Non-pigmented ciliary epithelial cell (primary cell): ENCODE measurements at regions not wholly inside any gene's neighbourhood (a gene's known extent, or its start where the extent isn't known, plus 50 kb on each side); places are given as distances from the start of the nearest gene placed in this dataset.

Experiments used
- DNase-seq: peaks from one replicate; pipeline ENCODE4 v3.0.0-alpha.2; 2010; ENCODE audit warnings: low read depth

DNA sequence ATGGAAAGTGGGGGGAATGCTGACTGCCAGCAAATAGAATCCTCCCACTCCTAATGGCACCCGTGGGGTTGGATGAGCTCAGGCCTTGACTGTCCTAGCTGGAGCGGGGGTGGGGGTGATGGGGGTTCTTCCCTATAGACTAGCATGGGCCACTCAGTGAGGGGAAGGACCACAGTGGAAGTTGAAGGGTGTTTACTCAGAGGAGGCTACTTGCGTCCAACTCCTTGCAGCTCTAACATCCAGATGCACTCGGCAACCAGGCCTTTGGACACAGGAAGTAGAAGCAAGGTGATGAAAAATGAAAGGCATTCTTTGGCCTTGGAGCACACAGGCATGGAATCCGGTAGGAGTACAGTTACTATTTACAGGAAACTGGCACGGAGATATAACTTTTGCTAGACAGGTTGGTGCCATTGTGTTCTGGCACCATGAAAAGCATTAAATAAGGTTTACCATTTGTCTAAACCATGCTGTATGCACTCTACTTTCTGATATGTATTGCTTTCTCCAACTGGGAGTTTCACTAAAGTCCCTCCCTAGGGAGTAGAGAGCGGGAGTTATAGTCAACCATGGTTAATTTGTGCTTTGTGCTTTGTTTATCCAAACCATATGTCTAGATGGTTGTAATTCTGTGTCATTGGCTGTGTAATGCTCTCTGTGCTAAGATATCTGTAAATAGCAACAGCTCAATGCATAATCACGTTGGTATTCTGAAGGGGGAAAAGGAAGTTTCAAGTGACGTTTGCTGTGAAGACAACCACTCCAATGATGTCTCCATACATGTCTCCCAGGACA is 125.3 kb downstream of the TSHZ3 start:
- DNase-seq, result peak; percentile 91

DNA sequence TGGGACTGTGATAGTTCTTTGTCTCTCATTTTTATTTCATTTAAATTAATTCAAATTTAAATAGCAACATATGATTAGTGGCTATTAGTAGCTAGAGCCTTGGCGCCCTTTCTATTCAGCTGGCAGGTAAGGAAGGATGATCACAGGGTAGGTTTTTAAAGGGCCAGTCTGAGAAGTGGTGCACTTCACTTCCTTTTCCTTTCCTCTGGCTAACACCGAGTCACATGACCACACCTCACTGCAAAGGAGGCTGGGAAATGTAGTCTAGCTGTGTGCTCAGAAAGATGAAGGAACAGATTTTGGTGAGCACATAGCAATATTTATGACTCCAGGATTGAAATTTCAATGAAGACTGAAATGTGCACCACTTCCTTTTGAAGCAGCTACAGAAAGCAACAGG is 128.7 kb downstream of the TSHZ3 start:
- no peak for DNase-seq

DNA sequence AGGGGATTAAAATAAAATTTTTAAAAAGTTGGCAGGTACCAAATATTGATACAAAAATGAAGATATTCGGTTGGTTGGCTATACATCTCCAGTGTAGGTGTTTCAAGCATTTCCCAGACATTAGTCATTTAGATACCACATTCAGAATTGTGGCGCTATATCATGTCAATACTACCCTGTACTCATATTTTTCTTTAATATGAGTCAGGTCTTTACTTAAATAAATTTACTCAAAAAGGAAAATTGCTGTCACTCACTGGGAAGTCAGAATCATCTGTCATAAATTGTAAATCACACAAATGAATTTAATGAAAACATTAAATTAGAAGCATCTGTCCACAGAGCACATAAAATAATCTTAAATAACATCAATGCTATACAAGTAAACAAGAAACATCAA is 134.2 kb downstream of the TSHZ3 start:
- no peak for DNase-seq

DNA sequence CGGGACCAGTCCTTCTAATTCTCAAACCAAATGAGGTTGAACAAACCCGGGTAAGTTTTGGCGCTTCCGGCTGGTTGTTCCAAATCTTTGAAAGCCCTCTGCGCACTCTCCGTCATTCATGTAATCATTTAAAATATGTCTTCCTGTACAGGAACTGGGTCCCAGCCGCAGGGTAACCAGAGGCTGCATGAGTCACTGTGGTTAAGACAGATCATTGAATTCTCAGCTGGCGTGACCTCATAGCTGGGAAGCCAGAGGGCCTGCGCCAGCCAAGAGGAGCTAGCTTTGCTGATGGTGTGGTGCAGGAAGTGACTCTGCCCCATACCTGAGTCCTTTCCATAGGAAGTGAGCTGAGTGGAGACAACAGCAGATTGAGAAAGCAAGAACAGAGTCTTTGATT is 135.2 kb downstream of the TSHZ3 start:
- peak; percentile 99 for DNase-seq

DNA sequence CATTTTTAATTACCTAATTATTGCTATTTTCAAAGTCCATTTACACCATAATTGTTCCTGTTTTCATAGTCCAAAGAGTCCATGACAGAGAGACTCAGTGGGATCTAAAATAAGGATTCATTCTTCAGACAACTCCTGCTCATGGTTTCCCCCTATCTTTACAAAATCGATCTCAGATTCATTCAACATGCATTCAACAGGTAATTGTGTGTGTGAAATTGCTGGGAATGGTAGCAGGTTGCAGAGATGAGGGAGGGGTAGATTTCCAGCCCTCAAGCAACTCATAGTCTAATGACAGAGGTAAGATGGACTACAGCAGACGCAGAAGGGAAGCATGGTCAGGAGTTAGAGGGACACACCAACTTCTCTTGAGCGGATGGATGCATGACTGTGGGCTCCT is 138.1 kb downstream of the TSHZ3 start:
- DNase-seq, result no peak

DNA sequence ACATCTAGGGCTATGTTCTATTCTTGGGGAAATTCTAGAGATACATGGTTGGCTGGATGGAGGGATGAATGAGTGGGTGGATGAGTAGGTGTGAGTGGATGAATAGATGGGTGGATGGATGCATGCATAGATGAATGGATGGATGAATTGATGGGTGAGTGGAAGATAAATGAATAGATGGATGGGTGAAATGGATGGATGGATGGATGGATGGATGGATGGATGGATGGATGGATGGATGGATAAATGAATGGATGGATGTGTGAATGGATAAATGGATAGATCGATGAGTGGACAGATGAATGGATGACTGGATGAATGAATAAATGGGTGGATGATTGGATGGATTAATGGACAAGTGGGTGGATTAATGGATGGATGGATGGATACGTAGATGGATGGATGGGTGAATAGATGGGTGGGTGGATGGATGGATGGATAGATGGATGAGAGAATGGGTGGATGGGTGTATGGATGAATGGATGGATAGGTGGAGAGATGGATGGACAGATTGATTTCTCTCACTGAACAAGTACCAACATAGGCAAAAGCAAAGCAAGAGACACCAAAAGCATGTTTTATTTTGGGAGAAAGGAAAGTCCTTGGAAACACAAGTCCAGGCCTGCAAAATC is 143.2 kb downstream of the TSHZ3 start:
- DNase-seq, result no peak

DNA sequence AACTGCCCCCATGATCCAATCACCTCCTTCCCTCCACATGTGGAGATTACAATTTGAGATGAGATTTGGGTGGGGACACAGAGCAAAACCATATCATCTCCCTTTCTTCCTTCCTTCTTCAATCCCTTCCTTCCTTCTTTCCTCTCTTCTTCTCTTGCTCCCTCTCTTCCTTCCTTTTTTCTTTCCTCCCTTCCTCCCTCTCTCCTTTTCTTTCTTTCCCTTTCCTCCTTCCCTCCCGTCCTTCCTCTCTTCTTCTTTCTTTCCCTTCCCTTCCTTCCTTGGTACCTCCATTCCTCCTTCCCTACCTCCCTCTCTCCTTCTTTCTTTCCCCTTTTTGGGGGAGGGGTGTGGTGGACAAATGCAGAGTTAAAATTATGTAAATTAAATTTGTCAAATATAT is 145.1 kb downstream of the TSHZ3 start:
- DNase-seq, result no peak

DNA sequence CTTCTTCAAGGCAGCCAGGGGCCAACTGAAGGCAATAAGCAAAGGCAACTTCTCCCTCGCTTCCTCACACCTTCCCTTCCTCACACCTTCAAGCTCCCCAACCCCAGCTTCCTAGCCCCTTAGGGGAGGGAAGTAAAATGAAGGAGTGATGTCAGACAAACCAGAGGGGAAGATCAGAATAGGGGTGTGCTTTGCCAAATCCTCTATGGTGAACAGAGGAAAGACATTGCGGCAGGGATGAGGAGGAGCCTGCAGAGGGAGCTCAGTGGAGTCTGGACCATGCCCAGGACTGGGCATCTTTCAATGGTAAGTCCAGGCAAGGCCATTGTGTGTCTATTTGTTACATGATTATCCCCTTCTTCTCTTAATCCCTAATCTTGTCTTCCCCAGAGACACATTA is 164.0 kb downstream of the TSHZ3 start:
- no peak for DNase-seq

DNA sequence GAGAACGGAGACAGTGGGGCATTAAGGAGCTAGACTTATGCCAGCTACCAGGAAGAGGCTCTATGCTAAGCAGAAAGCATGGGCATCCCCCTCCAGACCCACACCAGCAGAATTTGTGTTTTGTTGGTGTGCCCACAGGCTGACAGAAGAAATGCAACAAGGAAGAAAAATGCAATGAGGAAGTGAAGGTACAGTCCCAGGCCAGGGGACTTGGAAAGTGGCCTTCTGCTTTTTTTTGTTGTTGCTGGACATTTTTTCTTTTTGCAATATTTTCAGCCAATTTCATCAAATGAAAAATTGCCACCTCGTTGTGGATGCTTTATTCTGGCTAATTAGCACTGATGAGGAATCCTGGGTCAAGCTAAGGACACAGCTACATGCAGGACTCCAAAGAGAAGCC is 167.7 kb downstream of the TSHZ3 start:
- DNase-seq, result no peak

DNA sequence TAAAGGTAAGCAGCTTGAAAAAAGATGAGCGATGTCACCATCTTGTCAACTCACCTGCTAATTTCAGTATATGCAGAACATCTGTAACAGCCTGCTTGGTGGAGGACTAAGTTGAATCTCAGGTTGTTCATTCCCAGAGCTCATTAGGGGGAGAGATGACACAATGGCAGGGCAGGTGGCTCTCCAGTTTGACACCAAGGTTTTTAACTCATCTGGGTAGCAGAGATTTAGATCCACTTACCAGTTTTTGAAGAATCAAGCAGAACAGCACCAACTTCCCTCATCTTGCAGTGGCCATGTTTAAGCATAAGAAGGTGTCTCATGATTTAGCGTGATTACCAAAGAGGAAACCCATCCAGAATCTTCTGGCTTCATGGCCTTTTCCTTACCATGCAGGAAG is 168.3 kb downstream of the TSHZ3 start:
- DNase-seq, result no peak

DNA sequence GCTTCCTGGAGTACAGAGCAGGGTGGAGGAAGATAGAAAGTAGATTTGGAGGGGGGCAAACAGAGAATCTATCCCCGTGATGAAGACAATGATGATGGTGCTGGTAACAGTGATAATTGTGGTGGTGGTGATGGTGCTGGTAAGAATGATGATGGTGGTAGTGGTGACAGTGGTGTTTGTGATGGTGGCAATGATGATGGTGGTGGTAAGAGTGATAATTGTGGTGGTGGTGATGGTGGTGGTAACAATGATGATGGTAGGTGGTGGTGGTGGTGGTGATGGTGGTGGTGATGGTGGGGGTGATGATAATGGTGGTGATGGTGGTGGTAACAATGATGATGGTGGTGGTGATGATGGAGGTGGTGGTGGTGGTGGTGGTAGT is 169.8 kb downstream of the TSHZ3 start:
- no peak for DNase-seq

DNA sequence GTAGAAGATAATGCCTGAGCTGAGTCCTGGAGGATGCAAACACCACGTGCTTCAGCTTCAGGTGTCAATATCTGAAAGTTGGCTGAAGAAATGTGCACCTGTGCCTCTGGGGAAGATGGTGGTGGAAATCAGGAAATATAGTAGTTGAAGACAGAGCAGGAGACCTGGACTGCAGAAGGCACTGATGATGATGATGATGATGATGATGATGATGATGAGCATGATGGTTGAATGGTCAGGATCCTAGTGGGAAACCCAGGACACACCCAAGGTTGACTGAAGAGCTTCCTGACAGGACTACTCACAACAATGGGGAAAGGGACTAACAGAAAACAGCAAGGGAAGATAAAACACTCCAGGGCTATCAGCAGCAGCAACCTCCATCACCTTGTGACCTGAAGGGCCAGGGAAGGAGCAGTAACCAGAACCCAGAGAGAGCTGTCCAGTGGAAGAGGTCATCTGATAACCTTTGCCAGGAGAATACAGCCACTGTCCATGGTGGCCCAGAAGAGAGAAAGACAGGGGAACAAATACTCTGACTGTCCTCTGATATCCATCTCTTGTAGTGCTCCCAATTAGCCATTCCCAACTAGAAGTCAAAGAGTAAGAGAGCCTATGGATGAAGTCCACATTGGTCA is 170.3 kb downstream of the TSHZ3 start:
- DNase-seq, result no peak

DNA sequence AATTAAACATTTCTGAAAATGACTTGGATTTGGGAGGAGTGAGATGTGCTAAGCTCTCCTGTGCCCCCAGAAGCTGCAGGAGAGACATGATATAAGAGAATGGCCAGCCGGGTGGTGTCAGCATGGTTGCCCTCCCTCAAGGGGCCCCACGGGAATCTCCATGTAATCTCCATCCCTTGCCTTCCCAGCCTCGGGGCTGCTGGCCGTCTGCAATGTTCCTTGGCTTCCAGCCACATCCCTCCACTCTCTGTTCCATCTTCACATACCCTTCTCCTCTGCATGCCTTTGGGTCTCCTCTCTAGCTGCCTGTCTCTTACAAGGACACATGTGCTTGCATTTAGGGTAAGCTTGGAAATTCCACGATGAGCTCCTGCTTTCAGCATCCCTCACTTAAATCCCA is 172.0 kb downstream of the TSHZ3 start:
- DNase-seq, result no peak

DNA sequence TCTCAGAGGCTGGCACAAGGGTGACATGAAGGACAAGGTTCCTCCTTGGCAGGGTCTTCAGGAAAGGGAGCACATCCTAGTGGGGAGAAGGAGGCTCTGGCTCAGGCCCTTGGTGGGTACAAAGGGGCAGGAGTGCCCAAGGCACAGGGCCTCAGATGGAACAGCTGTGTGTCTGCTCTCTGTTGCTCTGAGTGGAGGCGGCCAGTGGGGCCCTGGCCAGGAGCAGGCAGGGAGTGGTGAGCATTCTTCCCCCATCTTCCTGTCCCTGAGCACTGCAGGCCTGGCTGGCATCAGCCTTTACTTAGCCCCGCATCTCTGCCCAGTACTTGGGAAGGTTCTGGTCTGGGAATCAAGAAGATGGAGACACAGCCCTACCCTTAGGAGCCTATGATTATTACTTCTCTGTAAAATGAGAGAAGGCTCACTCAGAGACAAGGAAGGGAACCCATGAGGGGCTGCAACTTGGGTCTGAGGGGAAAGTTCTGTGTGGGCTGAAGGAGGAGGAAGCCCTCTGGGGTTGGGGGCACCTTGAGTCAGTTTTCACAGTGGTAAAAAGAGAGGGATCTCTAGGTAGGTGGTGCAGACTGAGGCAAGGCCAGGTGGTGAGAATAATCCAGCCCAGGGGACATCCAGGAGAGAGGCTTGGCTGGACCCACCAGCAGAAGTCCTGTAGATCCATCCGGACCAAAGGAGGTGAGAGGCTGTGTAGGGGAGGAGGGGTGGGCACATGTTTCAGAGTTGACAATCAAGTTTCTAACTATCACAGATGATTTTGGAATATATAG is 173.5 kb downstream of the TSHZ3 start:
- no peak for DNase-seq

DNA sequence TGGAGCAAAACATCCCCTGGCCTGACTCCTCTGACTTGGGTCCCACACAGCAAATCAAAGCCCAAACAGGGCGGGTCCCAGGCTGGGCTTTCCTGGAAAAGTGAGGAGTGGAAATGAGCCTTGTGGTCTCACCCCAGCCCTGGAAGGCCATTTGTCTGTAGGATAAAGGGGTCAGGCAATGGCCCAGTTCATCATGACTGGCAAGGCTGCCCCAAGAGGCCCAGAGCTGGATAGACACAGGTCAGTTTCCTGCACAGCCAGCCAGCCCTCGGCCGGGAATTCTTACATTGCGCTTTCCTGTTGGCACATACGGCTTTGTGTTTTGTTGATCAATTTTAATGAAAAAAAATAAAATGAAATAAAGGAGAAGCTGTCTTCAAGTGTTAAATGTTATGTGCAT is 174.3 kb downstream of the TSHZ3 start:
- no peak for DNase-seq

DNA sequence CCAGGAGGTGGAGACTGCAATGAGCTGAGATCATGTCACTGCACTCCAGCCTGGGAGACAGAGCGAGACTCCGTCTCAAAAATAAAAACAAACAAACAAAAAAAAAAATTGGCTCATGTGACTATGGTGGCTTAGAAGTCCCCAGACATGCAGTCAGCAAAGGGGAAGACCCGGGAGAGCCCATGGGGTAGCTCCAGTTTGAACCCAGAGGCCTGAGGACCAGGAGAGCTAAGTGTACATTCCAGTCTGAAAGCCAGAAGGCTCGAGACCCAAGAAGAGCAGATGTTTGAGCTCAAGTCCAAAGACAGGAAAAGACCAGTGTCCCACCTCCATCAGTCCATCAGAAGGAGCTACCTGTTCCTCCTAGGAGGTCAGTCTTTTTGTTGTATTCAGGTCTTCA is 175.2 kb downstream of the TSHZ3 start:
- no peak for DNase-seq

DNA sequence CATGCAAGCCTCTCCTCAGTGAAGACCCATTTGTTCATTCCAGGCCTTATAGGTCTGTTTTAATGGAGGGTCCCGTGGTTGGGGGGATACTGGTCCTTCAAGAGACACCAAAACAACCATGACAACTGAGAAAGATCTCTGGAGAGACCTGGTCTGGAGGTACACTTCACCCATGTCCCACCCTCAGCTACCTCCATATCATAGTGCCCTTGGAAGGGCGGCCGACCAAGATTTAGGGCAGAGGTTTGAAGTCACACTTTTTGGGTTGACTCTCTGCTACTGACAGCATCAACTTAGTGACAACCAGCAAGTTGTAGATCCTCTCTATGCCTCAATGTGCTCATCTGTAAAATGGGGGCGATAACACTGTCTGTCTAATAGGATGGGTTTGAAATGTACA is 177.3 kb downstream of the TSHZ3 start:
- no peak for DNase-seq

DNA sequence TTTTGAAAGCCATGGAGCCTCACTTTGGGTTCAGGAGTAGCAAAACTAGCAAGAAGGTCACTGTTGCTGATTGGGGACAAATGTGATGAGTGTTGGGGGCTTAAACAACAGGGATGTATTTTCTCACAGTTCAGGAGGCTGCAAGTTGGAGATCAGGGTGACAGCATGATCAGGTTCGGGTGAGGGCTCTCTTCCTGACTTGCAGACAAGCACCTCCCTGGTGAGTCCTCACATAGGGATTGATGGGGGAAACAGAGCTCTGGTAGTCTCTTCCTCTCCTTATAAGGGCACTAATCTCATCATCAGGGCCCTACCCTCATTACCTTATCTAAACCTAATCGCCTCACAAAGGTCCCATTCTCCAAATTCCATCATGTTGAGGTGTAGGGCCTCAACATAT is 179.2 kb downstream of the TSHZ3 start:
- no peak for DNase-seq

DNA sequence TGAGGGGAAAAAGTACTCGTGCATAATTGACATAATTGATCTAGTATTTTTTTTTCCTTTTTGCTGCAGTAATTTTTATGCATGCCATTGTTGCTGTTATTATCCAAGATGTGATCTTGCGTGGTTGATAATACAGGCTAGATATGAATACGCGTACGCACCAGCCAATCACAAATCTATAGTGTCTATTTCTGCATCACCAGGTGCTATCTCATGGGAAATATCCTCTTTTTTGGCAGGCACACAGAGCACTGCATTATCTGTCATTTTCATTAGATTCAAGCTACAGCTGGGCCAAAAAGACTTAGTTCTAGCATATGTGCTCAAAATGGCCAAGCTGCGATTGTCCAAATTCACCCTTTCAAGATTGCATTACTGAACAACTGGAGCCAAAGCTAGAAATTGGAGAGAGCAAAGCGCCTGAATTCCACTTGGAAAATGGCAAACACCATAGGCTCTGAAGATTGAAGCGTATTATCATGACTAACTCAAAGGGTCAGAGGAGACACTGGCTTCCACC is 181.1 kb downstream of the TSHZ3 start:
- DNase-seq, result no peak

DNA sequence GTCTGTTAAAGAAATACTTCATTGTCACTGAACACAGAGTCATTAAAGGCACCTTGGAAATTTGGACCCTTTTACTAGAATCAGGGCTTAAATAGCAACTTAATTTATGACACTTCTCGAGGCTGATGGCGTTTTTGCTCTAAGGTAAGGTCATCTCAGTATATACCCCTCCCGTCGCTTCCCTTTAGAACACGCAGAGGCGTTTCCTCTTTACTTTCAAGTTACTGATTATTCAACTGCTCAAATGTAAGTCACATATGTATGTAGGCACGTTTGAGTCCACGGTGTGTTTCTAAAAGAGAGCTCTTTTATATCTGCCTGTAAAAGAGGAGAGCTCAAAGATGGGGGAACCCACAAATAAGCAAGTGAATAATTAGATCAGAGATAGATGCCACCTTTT is 181.5 kb downstream of the TSHZ3 start:
- no peak for DNase-seq

DNA sequence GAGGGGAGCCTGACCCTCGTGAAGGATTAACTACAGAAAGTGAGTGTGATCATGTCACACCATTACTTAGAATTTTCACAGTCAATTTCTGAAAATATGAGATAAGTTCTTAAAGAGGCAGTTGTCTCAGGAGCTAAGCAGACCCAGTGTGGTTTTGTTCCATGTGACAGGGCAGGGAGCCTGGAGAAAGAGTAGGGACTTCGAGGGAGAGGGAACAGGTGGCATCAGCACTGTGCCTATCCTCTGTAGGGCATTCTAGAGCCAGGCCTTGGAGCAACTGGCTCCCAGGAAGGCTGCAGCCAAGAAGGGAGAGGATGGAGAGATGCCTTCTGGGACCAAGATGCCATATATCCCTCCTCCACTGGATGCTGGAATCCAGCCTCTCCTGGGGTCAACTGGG is 183.0 kb downstream of the TSHZ3 start:
- DNase-seq, result no peak

DNA sequence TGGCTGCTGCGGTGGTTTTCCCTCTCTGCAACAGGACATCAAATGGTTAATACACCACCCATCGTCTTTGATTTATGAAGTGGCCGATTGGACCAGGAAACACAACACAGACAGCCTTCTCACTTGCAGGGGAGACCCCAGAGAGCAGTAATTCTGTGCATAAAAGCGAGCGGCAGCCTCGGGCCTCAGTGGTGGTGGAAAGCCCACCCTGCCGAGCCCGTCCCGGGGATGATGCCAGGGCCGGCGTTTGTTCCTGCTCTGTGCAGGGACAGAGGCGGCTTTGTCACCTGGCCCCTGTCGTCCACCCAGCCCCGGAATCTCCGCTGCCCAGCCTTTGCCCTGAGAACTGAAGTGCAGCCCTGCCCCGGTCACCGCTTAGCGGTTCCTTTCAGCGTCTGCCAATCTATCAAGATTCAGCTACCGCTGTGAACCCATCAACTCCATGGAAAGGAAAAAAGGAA is 184.4 kb downstream of the TSHZ3 start:
- no peak for DNase-seq
